ENCODE measurements at regions not wholly inside any gene's neighbourhood (a gene's known extent, or its start where the extent isn't known, plus 50 kb on each side); places are given as distances from the start of the nearest gene placed in this dataset.

DNA sequence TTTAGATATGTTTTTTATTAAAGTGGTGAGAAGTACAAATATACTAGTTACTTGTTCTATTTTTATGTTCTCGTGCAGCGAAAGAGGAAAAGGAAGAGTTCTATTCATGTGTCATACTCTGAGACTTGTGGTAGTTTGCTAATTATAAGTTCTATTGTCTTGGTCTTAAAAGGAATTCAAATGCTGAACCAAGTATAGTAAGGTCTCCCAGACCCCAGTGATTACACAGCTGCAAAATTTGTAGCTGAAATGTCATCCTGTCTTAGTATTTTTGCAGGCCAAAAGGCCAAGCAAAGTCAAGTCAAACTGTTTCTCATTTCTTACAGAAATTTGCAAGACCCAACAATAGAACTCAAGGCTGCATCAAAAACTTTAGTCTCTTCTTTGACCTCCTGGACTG, 268.7 kb downstream of the CHRM3 start:
- Mint-ChIP-seq H3K4me3 (ENCODE audit: unreplicated experiment) (no peak overlapping the region), H3K4me1 (ENCODE audit: low read depth, unreplicated experiment) (no peaks in the 10 kb centered on the region), H3K27ac (ENCODE audit: unreplicated experiment) (no peak overlapping the region), H3K27me3 (ENCODE audit: unreplicated experiment) (no peaks in the 10 kb centered on the region), H3K9me3 (ENCODE audit: unreplicated experiment) (no peaks in the 10 kb centered on the region), H3K36me3 (ENCODE audit: unreplicated experiment) (no peaks in the 10 kb centered on the region)
- TF ChIP-seq, protein P1, sequence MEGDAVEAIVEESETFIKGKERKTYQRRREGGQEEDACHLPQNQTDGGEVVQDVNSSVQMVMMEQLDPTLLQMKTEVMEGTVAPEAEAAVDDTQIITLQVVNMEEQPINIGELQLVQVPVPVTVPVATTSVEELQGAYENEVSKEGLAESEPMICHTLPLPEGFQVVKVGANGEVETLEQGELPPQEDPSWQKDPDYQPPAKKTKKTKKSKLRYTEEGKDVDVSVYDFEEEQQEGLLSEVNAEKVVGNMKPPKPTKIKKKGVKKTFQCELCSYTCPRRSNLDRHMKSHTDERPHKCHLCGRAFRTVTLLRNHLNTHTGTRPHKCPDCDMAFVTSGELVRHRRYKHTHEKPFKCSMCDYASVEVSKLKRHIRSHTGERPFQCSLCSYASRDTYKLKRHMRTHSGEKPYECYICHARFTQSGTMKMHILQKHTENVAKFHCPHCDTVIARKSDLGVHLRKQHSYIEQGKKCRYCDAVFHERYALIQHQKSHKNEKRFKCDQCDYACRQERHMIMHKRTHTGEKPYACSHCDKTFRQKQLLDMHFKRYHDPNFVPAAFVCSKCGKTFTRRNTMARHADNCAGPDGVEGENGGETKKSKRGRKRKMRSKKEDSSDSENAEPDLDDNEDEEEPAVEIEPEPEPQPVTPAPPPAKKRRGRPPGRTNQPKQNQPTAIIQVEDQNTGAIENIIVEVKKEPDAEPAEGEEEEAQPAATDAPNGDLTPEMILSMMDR (IDR thresholded peaks at IDR 0.05; ENCODE audit: partially characterized antibody, unreplicated experiment): no peak
- DNase-seq: no peak

DNA sequence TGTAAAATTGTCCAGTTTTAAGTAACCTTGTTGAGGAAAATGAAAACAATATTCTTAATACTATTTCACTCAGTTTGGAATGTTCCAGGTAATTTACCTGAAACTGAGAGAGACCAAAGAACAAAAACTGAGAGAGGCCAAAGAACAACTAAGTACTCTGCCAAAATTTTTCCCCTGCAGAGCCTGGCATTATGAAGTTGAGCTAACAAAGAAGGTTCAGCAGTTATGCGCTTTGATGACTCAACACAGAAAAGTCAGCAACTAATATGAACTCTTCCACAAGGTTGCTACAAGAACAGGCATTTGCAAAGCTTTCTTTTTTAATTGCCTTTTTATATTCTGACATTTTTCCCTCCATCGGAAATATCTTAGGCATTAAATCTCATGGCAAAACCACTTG, 270.9 kb downstream of the CHRM3 start:
- Mint-ChIP-seq H3K27ac (ENCODE audit: unreplicated experiment) (no peak overlapping the region), H3K27me3 (ENCODE audit: unreplicated experiment) (no peaks in the 10 kb centered on the region), H3K36me3 (ENCODE audit: unreplicated experiment) (no peaks in the 10 kb centered on the region)

DNA sequence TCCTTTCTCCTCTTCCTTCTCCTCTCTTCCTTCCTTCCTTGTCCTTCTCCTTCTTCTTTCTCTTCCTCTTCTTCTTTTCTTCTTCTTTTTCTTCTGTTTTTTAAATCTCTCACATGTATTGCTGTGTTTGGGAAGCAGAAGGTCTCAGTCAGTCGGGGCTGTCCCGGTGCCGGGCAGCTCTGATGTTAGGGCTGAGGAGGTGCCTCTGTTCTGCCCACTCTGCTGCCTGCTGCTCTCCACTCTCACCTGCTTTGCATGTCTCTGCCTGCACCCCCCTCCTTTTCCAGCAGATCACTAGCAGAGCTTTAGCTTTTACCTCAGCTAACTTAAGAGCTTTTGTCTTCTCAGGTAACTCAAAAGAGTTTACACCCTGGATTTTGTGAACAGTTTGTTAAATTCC, 276.6 kb downstream of the CHRM3 start:
- no peaks in the 10 kb centered on the region for H3K27me3 Mint-ChIP-seq (ENCODE audit: unreplicated experiment)
- no peaks in the 10 kb centered on the region for H3K4me1 Mint-ChIP-seq (ENCODE audit: low read depth, unreplicated experiment)
- H3K27ac Mint-ChIP-seq (ENCODE audit: unreplicated experiment): no peak overlapping the region
- no peak overlapping the region for H3K4me3 Mint-ChIP-seq (ENCODE audit: unreplicated experiment)
- H3K9me3 Mint-ChIP-seq (ENCODE audit: unreplicated experiment): no peaks in the 10 kb centered on the region
- TF ChIP-seq, protein P1 (IDR thresholded peaks at IDR 0.05; ENCODE audit: partially characterized antibody, unreplicated experiment): no peak
- H3K36me3 Mint-ChIP-seq (ENCODE audit: unreplicated experiment): no peaks in the 10 kb centered on the region
- DNase-seq: no peak

More for the DNA sequence above, 270.9 kb downstream of the CHRM3 start:
- DNase-seq: no peak
- Mint-ChIP-seq H3K9me3 (ENCODE audit: unreplicated experiment) (no peaks in the 10 kb centered on the region), H3K4me3 (ENCODE audit: unreplicated experiment) (no peak overlapping the region), H3K4me1 (ENCODE audit: low read depth, unreplicated experiment) (no peaks in the 10 kb centered on the region)
- TF ChIP-seq, protein P1 (IDR thresholded peaks at IDR 0.05; ENCODE audit: partially characterized antibody, unreplicated experiment): no peak

DNA sequence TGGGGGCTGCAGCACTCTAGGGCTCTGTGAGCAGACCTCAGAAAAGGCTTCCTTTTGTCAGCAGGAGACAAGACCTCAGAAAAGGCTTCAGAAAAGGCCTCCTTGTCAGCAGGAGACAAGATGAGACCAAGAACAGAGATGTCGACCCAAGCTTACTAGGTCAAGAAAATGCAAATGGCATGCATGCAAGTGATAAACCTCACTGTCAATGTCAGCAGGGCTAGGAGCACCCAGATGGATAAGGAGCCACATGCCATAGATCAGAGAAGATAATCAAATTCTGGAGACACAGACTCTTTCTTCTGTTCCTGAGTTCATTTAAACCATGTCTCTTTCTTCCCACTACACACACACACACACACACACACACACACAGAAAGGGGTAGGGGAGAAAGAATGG, 285.9 kb downstream of the CHRM3 start:
- Mint-ChIP-seq H3K27me3 (ENCODE audit: unreplicated experiment) (peaks cover 5% of the 10 kb centered on the region), H3K36me3 (ENCODE audit: unreplicated experiment) (no peaks in the 10 kb centered on the region), H3K4me1 (ENCODE audit: low read depth, unreplicated experiment) (no peaks in the 10 kb centered on the region), H3K4me3 (ENCODE audit: unreplicated experiment) (no peak overlapping the region), H3K9me3 (ENCODE audit: unreplicated experiment) (no peaks in the 10 kb centered on the region), H3K27ac (ENCODE audit: unreplicated experiment) (no peak overlapping the region)
- DNase-seq: no peak
- TF ChIP-seq, protein P1 (IDR thresholded peaks at IDR 0.05; ENCODE audit: partially characterized antibody, unreplicated experiment): no peak

DNA sequence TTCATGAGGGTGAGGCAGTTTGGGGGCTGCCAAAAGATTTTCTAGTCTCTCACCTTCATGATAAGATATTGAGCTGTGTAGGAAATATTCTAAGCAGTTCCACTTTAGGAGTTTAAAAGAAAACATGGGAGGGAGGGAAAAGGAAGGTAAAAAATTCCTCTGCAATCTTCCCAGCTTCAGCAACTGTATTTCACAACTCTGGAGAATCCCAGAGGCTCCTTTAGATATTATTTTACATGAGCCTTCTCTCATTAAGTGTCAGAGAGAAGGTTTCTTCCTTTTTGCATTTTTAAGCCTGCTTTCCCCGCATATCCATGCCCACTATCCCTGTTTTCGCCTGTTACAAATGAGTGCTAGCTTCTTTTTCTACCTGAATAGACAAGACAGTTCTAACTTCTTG, 289.4 kb downstream of the CHRM3 start:
- TF ChIP-seq, protein P1 (IDR thresholded peaks at IDR 0.05; ENCODE audit: partially characterized antibody, unreplicated experiment): no peak
- H3K27ac Mint-ChIP-seq (ENCODE audit: unreplicated experiment): no peak overlapping the region
- H3K36me3 Mint-ChIP-seq (ENCODE audit: unreplicated experiment): no peaks in the 10 kb centered on the region
- H3K4me3 Mint-ChIP-seq (ENCODE audit: unreplicated experiment): no peak overlapping the region
- DNase-seq: no peak
- H3K27me3 Mint-ChIP-seq (ENCODE audit: unreplicated experiment): peaks cover 5% of the 10 kb centered on the region
- H3K4me1 Mint-ChIP-seq (ENCODE audit: low read depth, unreplicated experiment): no peaks in the 10 kb centered on the region
- H3K9me3 Mint-ChIP-seq (ENCODE audit: unreplicated experiment): no peaks in the 10 kb centered on the region

Data from glutamatergic neuron (in vitro differentiated cells).